H1 (cell line): ENCODE measurements at regions not wholly inside any gene's neighbourhood (a gene's known extent, or its start where the extent isn't known, plus 50 kb on each side); places are given as distances from the start of the nearest gene placed in this dataset.

Experiments used
- CTCF ChIA-PET: fragments of 300-600 bp; sonication (Branson Sonifier 250); formaldehyde crosslinking; loops from one replicate; lab custom pipeline; 2021; ENCODE audit not compliant: partially characterized antibody; lab: Charles Lee
- POLR2A ChIA-PET: fragments of 300-600 bp; sonication (Branson Sonifier 250); formaldehyde crosslinking; loops from one replicate; lab custom pipeline; 2021; ENCODE audit warnings: inconsistent platforms; ENCODE audit not compliant: partially characterized antibody; lab: Charles Lee
- DNase-seq, 2 experiments: peaks; one replicate each; pipeline versions ENCODE4 v3.0.0 to v3.0.0-alpha.2; 2010 to 2022; ENCODE audit warnings: low spot score in 2 of 2, low read depth in 1 of 2, mixed read lengths in 1 of 2
- FAIRE-seq: peaks from 2 replicates; lab custom pipeline; 2011; peaks lifted over from hg19 to GRCh38; lab: Jason Lieb, UNC
- H2AFZ ChIP-seq: 2 replicates; pipeline ENCODE4 v1.8.1; 2012; ENCODE audit warnings: low read length, inconsistent platforms
- H2AK5ac ChIP-seq: 2 replicates; pipeline ENCODE4 v1.6.1; 2013; ENCODE audit warnings: low read depth, low read length
- H2BK120ac ChIP-seq: replicated peaks from 2 replicates; pipeline ENCODE3; 2013; ENCODE audit warnings: low read depth, low read length, inconsistent platforms
- H2BK12ac ChIP-seq: 2 replicates; pipeline ENCODE4 v1.6.1; 2013; ENCODE audit warnings: low read depth, low read length
- H2BK15ac ChIP-seq: 2 replicates; pipeline ENCODE4 v1.6.1; 2013; ENCODE audit warnings: low read length
- H2BK20ac ChIP-seq: 2 replicates; pipeline ENCODE4 v1.6.1; 2013; ENCODE audit warnings: low read length
- H2BK5ac ChIP-seq: 2 replicates; pipeline ENCODE4 v1.6.1; 2013; ENCODE audit warnings: low read depth, low read length
- H3K14ac ChIP-seq: 2 replicates; pipeline ENCODE4 v1.6.1; 2013; ENCODE audit warnings: inconsistent platforms; ENCODE audit not compliant: insufficient read length
- H3K18ac ChIP-seq: 2 replicates; pipeline ENCODE4 v1.6.1; 2013; ENCODE audit warnings: low read length; ENCODE audit errors: extremely low read depth
- H3K23ac ChIP-seq: 2 replicates; pipeline ENCODE4 v1.6.1; 2013; ENCODE audit warnings: inconsistent platforms; ENCODE audit not compliant: insufficient read length
- H3K23me2 ChIP-seq: 2 replicates; pipeline ENCODE4 v1.6.1; 2013; ENCODE audit warnings: low read depth, low read length
- H3K27ac ChIP-seq: 2 replicates; pipeline ENCODE4 v1.6.1; 2011; ENCODE audit warnings: low read depth, low read length, inconsistent platforms
- H3K27me3 ChIP-seq, 4 experiments: replicated peaks in 1 of 4; 1 replicate in 1 of 4; 2 replicates in 3 of 4; pipeline versions ENCODE4 v1.6.1 to v1.8.1; 2011 to 2013; ENCODE audit warnings: low read length in 3 of 4, mild to moderate bottlenecking in 3 of 4, inconsistent platforms in 2 of 4, mixed read lengths in 2 of 4, moderate library complexity in 1 of 4; ENCODE audit not compliant: control insufficient read depth in 3 of 4, insufficient read depth in 3 of 4; ENCODE audit errors: extremely low read depth in 1 of 4
- H3K36me3 ChIP-seq, 4 experiments: 2 replicates each; pipeline versions ENCODE4 v1.6.1 to v1.8.1; 2011 to 2013; ENCODE audit warnings: mild to moderate bottlenecking in 4 of 4, low read length in 3 of 4, moderate library complexity in 2 of 4, control low read depth in 1 of 4, inconsistent platforms in 1 of 4; ENCODE audit not compliant: insufficient read depth in 4 of 4, control insufficient read depth in 2 of 4
- H3K4ac ChIP-seq: replicated peaks from 2 replicates; pipeline ENCODE3; 2013; ENCODE audit warnings: low read length, low read depth, mixed read lengths, inconsistent platforms; ENCODE audit not compliant: insufficient read length
- H3K4me1 ChIP-seq, 4 experiments: replicated peaks in 1 of 4; 1 replicate in 1 of 4; 2 replicates in 3 of 4; pipeline versions ENCODE4 v1.6.1 to v1.8.1; 2011 to 2013; ENCODE audit warnings: low read length in 3 of 4, inconsistent platforms in 2 of 4, mixed read lengths in 1 of 4; ENCODE audit not compliant: insufficient read depth in 4 of 4, control insufficient read depth in 3 of 4
- H3K4me2 ChIP-seq, 2 experiments: 2 replicates each; pipeline versions ENCODE4 v1.6.1 to v1.8.1; 2011 to 2013; ENCODE audit warnings: low read depth in 2 of 2, low read length in 2 of 2, control low read depth in 1 of 2, inconsistent platforms in 1 of 2, mild to moderate bottlenecking in 1 of 2; ENCODE audit not compliant: insufficient read depth in 1 of 2
- H3K4me3 ChIP-seq, 4 experiments: fragments of 200-600, 300-600 bp in 1 of 4; sonication (generic), shearing (Covaris generic), sonication (Bioruptor Twin) in 1 of 4; 2 replicates each; pipeline versions ENCODE4 v1.5.1 to v1.8.1; 2011 to 2016; ENCODE audit warnings: low read length in 4 of 4, low read depth in 3 of 4, control low read depth in 2 of 4, inconsistent platforms in 2 of 4, mild to moderate bottlenecking in 2 of 4, mixed read lengths in 1 of 4, moderate library complexity in 1 of 4; ENCODE audit not compliant: insufficient read depth in 2 of 4; ENCODE audit errors: extremely low read depth in 1 of 4
- H3K56ac ChIP-seq: replicated peaks from 2 replicates; pipeline ENCODE3; 2013; ENCODE audit warnings: low read depth, mild to moderate bottlenecking, mixed read lengths, low read length, inconsistent platforms; ENCODE audit not compliant: insufficient read length
- H3K79me1 ChIP-seq: 2 replicates; pipeline ENCODE4 v1.6.1; 2013; ENCODE audit warnings: low read depth, low read length, control low read depth
- H3K79me2 ChIP-seq, 2 experiments: 2 replicates each; pipeline versions ENCODE4 v1.6.1 to v1.8.1; 2012 to 2013; ENCODE audit warnings: low read length in 2 of 2, mild to moderate bottlenecking in 2 of 2, inconsistent platforms in 1 of 2; ENCODE audit not compliant: insufficient read depth in 2 of 2, control insufficient read depth in 1 of 2
- H3K9ac ChIP-seq, 4 experiments: replicated peaks in 1 of 4; 1 replicate in 1 of 4; 2 replicates in 3 of 4; pipeline versions ENCODE4 v1.6.1 to v1.8.1; 2011 to 2013; ENCODE audit warnings: low read depth in 3 of 4, low read length in 3 of 4, control low read depth in 2 of 4, mild to moderate bottlenecking in 2 of 4, moderate library complexity in 2 of 4, inconsistent platforms in 1 of 4; ENCODE audit errors: extremely low read depth in 1 of 4
- H3K9me3 ChIP-seq, 2 experiments: 2 replicates each; pipeline versions ENCODE4 v1.6.1 to v1.8.1; 2012 to 2013; ENCODE audit warnings: mild to moderate bottlenecking in 2 of 2, moderate library complexity in 2 of 2, control low read depth in 1 of 2, inconsistent platforms in 1 of 2, low read depth in 1 of 2, low read length in 1 of 2, mixed read lengths in 1 of 2; ENCODE audit not compliant: insufficient read depth in 2 of 2
- H4K20me1 ChIP-seq, 2 experiments: replicated peaks in 1 of 2; 2 replicates each; pipeline versions ENCODE3 to v1.8.1; 2011 to 2013; ENCODE audit warnings: inconsistent platforms in 2 of 2, low read length in 2 of 2, mild to moderate bottlenecking in 1 of 2; ENCODE audit not compliant: insufficient read depth in 2 of 2, control insufficient read depth in 1 of 2
- H4K5ac ChIP-seq: 2 replicates; pipeline ENCODE4 v1.6.1; 2013; ENCODE audit warnings: low read length, low read depth, mixed read lengths, inconsistent platforms; ENCODE audit not compliant: insufficient read length
- H4K8ac ChIP-seq: 2 replicates; pipeline ENCODE4 v1.8.0; 2013; ENCODE audit warnings: mild to moderate bottlenecking, moderate library complexity, low read length, inconsistent platforms; ENCODE audit not compliant: insufficient read depth; ENCODE audit errors: extremely low read depth
- H4K91ac ChIP-seq: replicated peaks from 2 replicates; pipeline ENCODE3; 2013; ENCODE audit warnings: low read length, mixed read lengths, inconsistent platforms; ENCODE audit not compliant: insufficient read length
- ASH2L ChIP-seq: fragments of 200-600, 300-600 bp; sonication (generic); IDR thresholded peaks from one replicate; pipeline ENCODE4 v1.7.1; 2017; ENCODE audit warnings: low read length
- BACH1 ChIP-seq: IDR thresholded peaks from 2 replicates; pipeline ENCODE4 v1.6.1; 2012; ENCODE audit warnings: low read length, improper control_type of control experiment
- EP300 ChIP-seq, 2 experiments: IDR thresholded peaks; 1 replicate in 1 of 2; 2 replicates in 1 of 2; pipeline ENCODE4 v1.6.1; 2011 to 2012; ENCODE audit warnings: low read depth in 2 of 2, low read length in 2 of 2, mild to moderate bottlenecking in 2 of 2, borderline replicate concordance in 1 of 2, inconsistent platforms in 1 of 2, moderate library complexity in 1 of 2
- EZH2 ChIP-seq: fragments of 200-600 bp; sonication (generic); IDR thresholded peaks from 2 replicates; pipeline ENCODE4 v1.7.1; 2012; ENCODE audit warnings: low read depth, mild to moderate bottlenecking, moderate library complexity, low read length, inconsistent platforms; ENCODE audit not compliant: severe bottlenecking
- FOSL1 ChIP-seq: IDR thresholded peaks from 2 replicates; pipeline ENCODE4 v1.6.1; 2011; ENCODE audit warnings: mild to moderate bottlenecking, low read depth, low read length, moderate library complexity; ENCODE audit not compliant: insufficient read depth
- RBBP5 ChIP-seq: IDR thresholded peaks from 2 replicates; pipeline ENCODE4 v1.7.1; 2012; ENCODE audit warnings: low read depth, mild to moderate bottlenecking, inconsistent platforms, low read length, moderate library complexity, borderline replicate concordance
- SIN3A ChIP-seq, 2 experiments: IDR thresholded peaks in 1 of 2; conservative IDR thresholded peaks in 1 of 2; 2 replicates each; pipeline ENCODE4 v1.6.1; 2011 to 2012; ENCODE audit warnings: low read length in 2 of 2, improper control_type of control experiment in 1 of 2, low read depth in 1 of 2, mild to moderate bottlenecking in 1 of 2
- WGBS, 2 experiments: shearing (Covaris generic) in 1 of 2; methylation state at CpG; one replicate each; pipeline versions ENCODE4 v1.1.6 to v1.1.7; 2013 to 2015; ENCODE audit warnings: low lambda C conversion rate in 2 of 2, mixed read lengths in 2 of 2, inconsistent platforms in 1 of 2, low coverage in 1 of 2, missing lambda C conversion rate in 1 of 2; ENCODE audit not compliant: insufficient replicate concordance in 2 of 2, insufficient coverage in 1 of 2, insufficient read length in 1 of 2; ENCODE audit errors: extremely low coverage in 1 of 2, missing lambda C conversion rate in 1 of 2; 5-methylcytosine and 5-hydroxymethylcytosine counted together
- TF ChIP-seq, protein P1 (sequence below), 3 experiments: IDR thresholded peaks; 1 replicate in 2 of 3; 2 replicates in 1 of 3; pipeline versions ENCODE4 v1.5.1 to v1.6.1; 2011; ENCODE audit warnings: low read length in 3 of 3, mild to moderate bottlenecking in 3 of 3, inconsistent platforms in 2 of 3, low read depth in 1 of 3, moderate library complexity in 1 of 3; ENCODE audit not compliant: insufficient read depth in 1 of 3; ENCODE audit errors: control extremely low read depth in 1 of 3

DNA sequence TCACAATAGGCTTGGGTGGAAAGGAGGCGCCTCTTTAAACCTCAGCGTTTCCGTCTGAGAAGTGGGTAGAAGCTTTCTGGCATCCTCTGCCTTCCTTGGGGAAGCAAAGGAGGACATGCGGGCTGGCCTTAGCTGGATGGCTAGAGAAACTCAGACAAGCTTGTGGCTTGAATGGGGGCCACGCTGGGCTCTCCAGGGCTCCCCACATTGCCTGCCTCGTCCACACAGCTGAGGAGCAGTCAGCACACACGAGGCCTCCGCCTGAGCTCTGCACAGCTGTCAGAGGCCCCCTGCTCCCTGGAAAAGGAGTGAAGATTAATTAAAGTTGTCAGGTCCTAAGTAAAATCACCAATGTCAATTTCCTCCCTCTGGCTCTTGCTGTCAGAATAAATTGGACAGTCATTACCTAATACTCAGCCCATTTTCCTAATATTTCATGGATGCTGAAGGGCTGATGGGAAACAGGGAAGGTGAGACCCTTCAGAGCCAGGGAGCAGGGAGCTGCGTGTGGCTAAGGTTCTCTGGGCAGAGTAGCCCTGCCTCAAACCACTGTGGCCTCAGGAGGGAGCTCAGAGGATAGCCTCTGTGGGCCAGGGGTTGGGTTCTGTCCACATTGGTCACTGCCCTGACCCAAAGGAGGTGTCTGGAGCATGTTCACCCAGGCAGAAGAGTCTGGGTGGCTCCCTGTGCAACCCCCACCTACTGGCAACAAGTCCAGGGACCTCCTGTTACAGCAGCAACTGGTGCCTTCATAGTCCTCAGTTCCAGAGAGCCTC lies 118.3 kb upstream of the CD82 start:
- Histone ChIP-seq H2AK5ac (peak overlapping the region; percentile 3; the same call in 1 of the 2 replicates), H2AFZ (no peak overlapping the region), H3K27me3 (peaks cover 0 to 2% (median 0%) of the 10 kb centered on the region in 4 experiments; a peak in 2 of 7 replicates), H3K56ac (no peak overlapping the region), H3K14ac (no peak overlapping the region), H4K8ac (no peak overlapping the region; the same call in 1 of the 2 replicates), H3K9ac (no peak overlapping the region), H3K4me2 (no peak overlapping the region), H3K23ac (no peak overlapping the region), H2BK120ac (no peak overlapping the region), H3K9me3 (no peaks in the 10 kb centered on the region), H2BK15ac (0 out of 2 replicates have a peak overlapping the region, but pooled peaks have one; percentile 0), H3K4me1 (peaks cover 3 to 14% (median 7%) of the 10 kb centered on the region in 4 experiments; a peak in 5 of 7 replicates), H4K20me1 (no peaks in the 10 kb centered on the region), H3K79me2 (no peaks in the 10 kb centered on the region), H3K36me3 (no peaks in the 10 kb centered on the region), H3K4me3 (no peak overlapping the region), H2BK12ac (no peak overlapping the region), H3K18ac (no peak overlapping the region), H3K23me2 (no peaks in the 10 kb centered on the region), H3K79me1 (no peaks in the 10 kb centered on the region), H4K5ac (no peak overlapping the region), H2BK20ac (peak overlapping the region; percentile 6; the same call in 1 of the 2 replicates), H3K4ac (no peak overlapping the region), H4K91ac (peak overlapping the region; percentile 25), H3K27ac (no peak overlapping the region), H2BK5ac (no peak overlapping the region)
- CTCF ChIA-PET, result interaction anchor here (1.1 to 3.0 kb wide), 7 partner anchors 10 to 168 kb away, joined by 3 to 18 read pairs (median 5); no protein-coding TSS in a partner anchor
- POLR2A ChIA-PET, result no interaction called here
- WGBS, 2 experiments, result 91% methylated on average over 9 of the region's 9 CpGs; no CpG with 5 or more reads in 1 of the 2 experiments
- TF ChIP-seq EP300 (IDR thresholded peaks at IDR 0.05; ENCODE audit: borderline replicate concordance in 1 of 2, low read depth in 2 of 2, low read length in 2 of 2), result no peak
- no peak for TF ChIP-seq ASH2L
- no peak for TF ChIP-seq BACH1
- TF ChIP-seq SIN3A (conservative IDR thresholded peaks at IDR 0.05 in 1 of 2, IDR thresholded peaks at IDR 0.05 in 1 of 2; ENCODE audit: low read depth in 1 of 2, low read length in 2 of 2), result no peak
- no peak for TF ChIP-seq EZH2
- TF ChIP-seq, protein P1, sequence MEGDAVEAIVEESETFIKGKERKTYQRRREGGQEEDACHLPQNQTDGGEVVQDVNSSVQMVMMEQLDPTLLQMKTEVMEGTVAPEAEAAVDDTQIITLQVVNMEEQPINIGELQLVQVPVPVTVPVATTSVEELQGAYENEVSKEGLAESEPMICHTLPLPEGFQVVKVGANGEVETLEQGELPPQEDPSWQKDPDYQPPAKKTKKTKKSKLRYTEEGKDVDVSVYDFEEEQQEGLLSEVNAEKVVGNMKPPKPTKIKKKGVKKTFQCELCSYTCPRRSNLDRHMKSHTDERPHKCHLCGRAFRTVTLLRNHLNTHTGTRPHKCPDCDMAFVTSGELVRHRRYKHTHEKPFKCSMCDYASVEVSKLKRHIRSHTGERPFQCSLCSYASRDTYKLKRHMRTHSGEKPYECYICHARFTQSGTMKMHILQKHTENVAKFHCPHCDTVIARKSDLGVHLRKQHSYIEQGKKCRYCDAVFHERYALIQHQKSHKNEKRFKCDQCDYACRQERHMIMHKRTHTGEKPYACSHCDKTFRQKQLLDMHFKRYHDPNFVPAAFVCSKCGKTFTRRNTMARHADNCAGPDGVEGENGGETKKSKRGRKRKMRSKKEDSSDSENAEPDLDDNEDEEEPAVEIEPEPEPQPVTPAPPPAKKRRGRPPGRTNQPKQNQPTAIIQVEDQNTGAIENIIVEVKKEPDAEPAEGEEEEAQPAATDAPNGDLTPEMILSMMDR (IDR thresholded peaks at IDR 0.05; ENCODE audit: control extremely low read depth in 1 of 3, insufficient read depth in 1 of 3, low read depth in 1 of 3, low read length in 3 of 3), result no peak
- TF ChIP-seq RBBP5, result no peak
- no peak for TF ChIP-seq FOSL1
- DNase-seq, result no peak
- no peak for FAIRE-seq
